ENCODE measurements at regions not wholly inside any gene's neighbourhood (a gene's known extent, or its start where the extent isn't known, plus 50 kb on each side); places are given as distances from the start of the nearest gene placed in this dataset.
"Not testable (repeated sequence)": the region's sequence is repeated elsewhere in the genome, so short reads cannot be mapped to it uniquely, and the experiment has no call there.

GRCh38 chr5:154653418-154653763 lies 101.8 kb upstream of the LARP1 start:
- TF ChIP-seq POU6F1 (CRISPR knock-in tag; IDR thresholded peaks at IDR 0.05; ENCODE audit: borderline replicate concordance, low read depth) (no peak), GLIS3 (CRISPR knock-in tag; IDR thresholded peaks at IDR 0.05) (no peak), ZFP3 (CRISPR knock-in tag; IDR thresholded peaks at IDR 0.05) (no peak), CREB5 (CRISPR knock-in tag; IDR thresholded peaks at IDR 0.05; ENCODE audit: low read depth) (no peak)
- TF ChIP-seq, protein P1, sequence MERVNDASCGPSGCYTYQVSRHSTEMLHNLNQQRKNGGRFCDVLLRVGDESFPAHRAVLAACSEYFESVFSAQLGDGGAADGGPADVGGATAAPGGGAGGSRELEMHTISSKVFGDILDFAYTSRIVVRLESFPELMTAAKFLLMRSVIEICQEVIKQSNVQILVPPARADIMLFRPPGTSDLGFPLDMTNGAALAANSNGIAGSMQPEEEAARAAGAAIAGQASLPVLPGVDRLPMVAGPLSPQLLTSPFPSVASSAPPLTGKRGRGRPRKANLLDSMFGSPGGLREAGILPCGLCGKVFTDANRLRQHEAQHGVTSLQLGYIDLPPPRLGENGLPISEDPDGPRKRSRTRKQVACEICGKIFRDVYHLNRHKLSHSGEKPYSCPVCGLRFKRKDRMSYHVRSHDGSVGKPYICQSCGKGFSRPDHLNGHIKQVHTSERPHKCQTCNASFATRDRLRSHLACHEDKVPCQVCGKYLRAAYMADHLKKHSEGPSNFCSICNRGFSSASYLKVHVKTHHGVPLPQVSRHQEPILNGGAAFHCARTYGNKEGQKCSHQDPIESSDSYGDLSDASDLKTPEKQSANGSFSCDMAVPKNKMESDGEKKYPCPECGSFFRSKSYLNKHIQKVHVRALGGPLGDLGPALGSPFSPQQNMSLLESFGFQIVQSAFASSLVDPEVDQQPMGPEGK (CRISPR knock-in tag; IDR thresholded peaks at IDR 0.05; ENCODE audit: borderline replicate concordance): no peak
- no peak for ATAC-seq

- no peak; the same call in 2 of the 3 replicates for ATAC-seq
- TF ChIP-seq, protein P2, sequence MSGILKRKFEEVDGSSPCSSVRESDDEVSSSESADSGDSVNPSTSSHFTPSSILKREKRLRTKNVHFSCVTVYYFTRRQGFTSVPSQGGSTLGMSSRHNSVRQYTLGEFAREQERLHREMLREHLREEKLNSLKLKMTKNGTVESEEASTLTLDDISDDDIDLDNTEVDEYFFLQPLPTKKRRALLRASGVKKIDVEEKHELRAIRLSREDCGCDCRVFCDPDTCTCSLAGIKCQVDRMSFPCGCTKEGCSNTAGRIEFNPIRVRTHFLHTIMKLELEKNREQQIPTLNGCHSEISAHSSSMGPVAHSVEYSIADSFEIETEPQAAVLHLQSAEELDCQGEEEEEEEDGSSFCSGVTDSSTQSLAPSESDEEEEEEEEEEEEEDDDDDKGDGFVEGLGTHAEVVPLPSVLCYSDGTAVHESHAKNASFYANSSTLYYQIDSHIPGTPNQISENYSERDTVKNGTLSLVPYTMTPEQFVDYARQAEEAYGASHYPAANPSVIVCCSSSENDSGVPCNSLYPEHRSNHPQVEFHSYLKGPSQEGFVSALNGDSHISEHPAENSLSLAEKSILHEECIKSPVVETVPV (CRISPR knock-in tag; IDR thresholded peaks at IDR 0.05): no peak
- no peak for TF ChIP-seq CREB5 (CRISPR knock-in tag; IDR thresholded peaks at IDR 0.05; ENCODE audit: low read depth)
Measured at GRCh38 chr5:154652746-154653417, 102.3 kb upstream of the LARP1 start.

DNA sequence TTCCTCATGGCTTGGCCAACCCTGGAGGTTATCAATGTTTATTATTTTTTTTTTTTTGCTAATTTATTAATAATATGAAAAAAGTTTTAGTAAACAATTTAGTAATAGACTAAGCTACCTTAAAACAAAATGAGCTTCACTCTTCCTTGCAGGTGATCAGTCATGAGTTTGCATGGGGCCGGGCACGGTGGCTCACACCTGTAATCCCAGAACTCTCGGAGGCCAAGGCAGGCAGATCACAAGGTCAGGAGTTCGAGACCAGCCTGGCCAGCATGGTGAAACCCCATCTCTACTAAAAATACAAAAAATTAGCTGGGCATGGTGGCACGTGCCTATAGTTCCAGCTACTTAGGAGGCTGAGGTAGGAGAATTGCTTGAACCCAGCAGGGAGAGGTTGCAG lies 103.4 kb upstream of the LARP1 start:
- ATAC-seq: not testable (repeated sequence)

- no peak for ATAC-seq
- TF ChIP-seq PPARA (CRISPR knock-in tag; IDR thresholded peaks at IDR 0.05; ENCODE audit: borderline replicate concordance) (no peak), TCF4 (CRISPR knock-in tag; IDR thresholded peaks at IDR 0.05; ENCODE audit: borderline replicate concordance) (no peak), OSR1 (CRISPR knock-in tag; IDR thresholded peaks at IDR 0.05) (no peak)
Measured at GRCh38 chr5:154648706-154649105, 106.5 kb upstream of the LARP1 start.

GRCh38 chr5:154648229-154648628 lies 106.9 kb upstream of the LARP1 start:
- TF ChIP-seq ISL1 (CRISPR knock-in tag; IDR thresholded peaks at IDR 0.05): no peak
- no peak for TF ChIP-seq GLIS3 (CRISPR knock-in tag; IDR thresholded peaks at IDR 0.05)
- TF ChIP-seq SNAI2 (CRISPR knock-in tag; IDR thresholded peaks at IDR 0.05): no peak
- TF ChIP-seq, protein P1 (CRISPR knock-in tag; IDR thresholded peaks at IDR 0.05; ENCODE audit: borderline replicate concordance): no peak
- TF ChIP-seq TOX (CRISPR knock-in tag; IDR thresholded peaks at IDR 0.05; ENCODE audit: borderline replicate concordance): no peak
- TF ChIP-seq CSDC2 (CRISPR knock-in tag; IDR thresholded peaks at IDR 0.05): no peak
- TF ChIP-seq TSHZ2 (CRISPR knock-in tag; IDR thresholded peaks at IDR 0.05): no peak
- no peak for TF ChIP-seq BACH2 (CRISPR knock-in tag; IDR thresholded peaks at IDR 0.05; ENCODE audit: borderline replicate concordance)
- TF ChIP-seq OSR1 (CRISPR knock-in tag; IDR thresholded peaks at IDR 0.05): no peak
- TF ChIP-seq TCF4 (CRISPR knock-in tag; IDR thresholded peaks at IDR 0.05; ENCODE audit: borderline replicate concordance): no peak
- no peak for TF ChIP-seq ESRRG (CRISPR knock-in tag; IDR thresholded peaks at IDR 0.05)
- no peak for TF ChIP-seq ZNF70 (CRISPR knock-in tag; IDR thresholded peaks at IDR 0.05)
- no peak for TF ChIP-seq POU6F1 (CRISPR knock-in tag; IDR thresholded peaks at IDR 0.05; ENCODE audit: borderline replicate concordance, low read depth)
- no peak for ATAC-seq
